ENCODE measurements at regions not wholly inside any gene's neighbourhood (a gene's known extent, or its start where the extent isn't known, plus 50 kb on each side); places are given as distances from the start of the nearest gene placed in this dataset.
A peak's percentile ranks its signal among the peaks of the same experiment; 100 is the strongest.

DNA sequence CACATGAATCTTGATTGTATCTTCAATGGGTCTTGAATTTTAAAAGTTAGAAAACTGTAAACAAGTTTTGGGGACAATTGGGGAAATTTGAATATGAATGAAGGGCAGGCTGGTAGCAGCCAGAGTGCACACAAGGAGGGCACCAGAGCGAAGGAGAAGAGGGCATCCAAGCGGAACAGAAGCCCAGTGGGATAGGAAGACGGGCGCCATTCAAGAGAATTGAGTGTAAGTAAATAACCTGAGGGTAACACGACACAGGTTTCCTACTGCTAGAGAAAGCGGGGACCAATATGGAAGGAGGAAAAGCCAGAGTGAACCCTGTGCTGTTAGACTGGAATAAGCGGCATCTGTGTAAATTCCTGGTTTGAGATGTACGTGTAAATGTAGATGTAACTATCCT is 115.1 kb upstream of the CCL2 start:
- H3K9me3 ChIP-seq (ENCODE audit: insufficient read depth, low read length), result no peaks in the 10 kb centered on the region
- no peak for TF ChIP-seq SUZ12 (IDR thresholded peaks at IDR 0.05; ENCODE audit: extremely low read depth, insufficient read depth, insufficient read length)
- no peak for TF ChIP-seq ZNF274 (IDR thresholded peaks at IDR 0.05; ENCODE audit: low read depth, low read length)
- TF ChIP-seq YY1 (IDR thresholded peaks at IDR 0.05; ENCODE audit: insufficient read depth, insufficient read length), result no peak
- H3K27me3 ChIP-seq (ENCODE audit: insufficient read depth, insufficient read length), result no peaks in the 10 kb centered on the region
- no peak overlapping the region for H3K9ac ChIP-seq (ENCODE audit: insufficient read length, low read depth)
- DNase-seq (ENCODE audit: low read depth, low spot score), result no peak
- no peak overlapping the region for H3K4me3 ChIP-seq (ENCODE audit: insufficient read length, low read depth)
- no peaks in the 10 kb centered on the region for H3K36me3 ChIP-seq (ENCODE audit: insufficient read depth, insufficient read length, low read length)
- H3K4me1 ChIP-seq (ENCODE audit: insufficient read depth, insufficient read length), result peaks cover 3% of the 10 kb centered on the region

DNA sequence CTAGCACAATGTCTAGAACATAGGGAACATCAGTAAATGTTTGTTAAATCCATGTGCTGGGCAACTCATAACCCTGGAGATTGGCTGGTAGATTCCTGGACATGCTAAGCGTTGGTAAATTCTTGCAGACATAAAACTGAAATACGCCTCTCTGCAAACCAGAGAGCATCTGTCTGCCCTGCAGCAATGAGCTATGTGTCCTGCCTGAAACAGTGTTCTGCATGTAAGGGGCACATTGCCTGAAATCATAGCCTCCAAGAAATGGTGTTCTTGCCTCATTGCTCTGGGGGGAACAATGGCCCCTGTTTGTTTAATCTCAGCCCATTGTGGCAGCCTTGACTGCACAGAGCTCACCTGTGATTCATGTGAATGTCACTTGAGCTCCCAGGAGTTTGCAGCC is 113.5 kb upstream of the CCL2 start:
- H3K9ac ChIP-seq (ENCODE audit: insufficient read length, low read depth), result no peak overlapping the region
- no peak for DNase-seq (ENCODE audit: low read depth, low spot score)
- H3K9me3 ChIP-seq (ENCODE audit: insufficient read depth, low read length), result no peaks in the 10 kb centered on the region
- H3K4me1 ChIP-seq (ENCODE audit: insufficient read depth, insufficient read length), result no peaks in the 10 kb centered on the region
- H3K36me3 ChIP-seq (ENCODE audit: insufficient read depth, insufficient read length, low read length), result no peaks in the 10 kb centered on the region
- no peak for TF ChIP-seq ZNF274 (IDR thresholded peaks at IDR 0.05; ENCODE audit: low read depth, low read length)
- no peak for TF ChIP-seq SUZ12 (IDR thresholded peaks at IDR 0.05; ENCODE audit: extremely low read depth, insufficient read depth, insufficient read length)
- no peak for TF ChIP-seq YY1 (IDR thresholded peaks at IDR 0.05; ENCODE audit: insufficient read depth, insufficient read length)
- H3K27me3 ChIP-seq (ENCODE audit: insufficient read depth, insufficient read length), result no peaks in the 10 kb centered on the region
- no peak overlapping the region for H3K4me3 ChIP-seq (ENCODE audit: insufficient read length, low read depth)

DNA sequence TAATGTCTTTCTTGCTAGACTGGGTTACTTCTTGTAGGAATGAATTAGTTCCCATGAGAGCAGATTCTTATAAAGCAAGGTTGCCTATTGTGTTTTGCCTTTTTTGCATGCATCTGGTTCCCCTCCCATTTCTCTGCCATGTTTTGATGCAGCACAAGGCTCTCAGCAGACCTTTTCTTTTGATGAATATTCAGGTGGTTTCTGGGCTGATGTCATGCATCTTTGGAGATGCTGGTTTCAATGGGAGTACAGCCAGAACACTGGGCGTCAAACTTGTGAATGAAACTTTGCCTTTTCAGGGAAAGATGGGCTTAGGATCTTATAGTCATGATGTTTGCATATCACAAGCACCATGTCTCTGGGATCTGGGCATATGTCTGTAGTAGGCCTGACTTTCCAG is 111.7 kb upstream of the CCL2 start:
- no peak for DNase-seq (ENCODE audit: low read depth, low spot score)
- no peaks in the 10 kb centered on the region for H3K27me3 ChIP-seq (ENCODE audit: insufficient read depth, insufficient read length)
- H3K4me3 ChIP-seq (ENCODE audit: insufficient read length, low read depth), result no peak overlapping the region
- TF ChIP-seq ZNF274 (IDR thresholded peaks at IDR 0.05; ENCODE audit: low read depth, low read length) (no peak), YY1 (IDR thresholded peaks at IDR 0.05; ENCODE audit: insufficient read depth, insufficient read length) (no peak), SUZ12 (IDR thresholded peaks at IDR 0.05; ENCODE audit: extremely low read depth, insufficient read depth, insufficient read length) (no peak)
- H3K36me3 ChIP-seq (ENCODE audit: insufficient read depth, insufficient read length, low read length), result no peaks in the 10 kb centered on the region
- H3K9ac ChIP-seq (ENCODE audit: insufficient read length, low read depth), result no peak overlapping the region
- H3K9me3 ChIP-seq (ENCODE audit: insufficient read depth, low read length), result no peaks in the 10 kb centered on the region
- no peaks in the 10 kb centered on the region for H3K4me1 ChIP-seq (ENCODE audit: insufficient read depth, insufficient read length)

DNA sequence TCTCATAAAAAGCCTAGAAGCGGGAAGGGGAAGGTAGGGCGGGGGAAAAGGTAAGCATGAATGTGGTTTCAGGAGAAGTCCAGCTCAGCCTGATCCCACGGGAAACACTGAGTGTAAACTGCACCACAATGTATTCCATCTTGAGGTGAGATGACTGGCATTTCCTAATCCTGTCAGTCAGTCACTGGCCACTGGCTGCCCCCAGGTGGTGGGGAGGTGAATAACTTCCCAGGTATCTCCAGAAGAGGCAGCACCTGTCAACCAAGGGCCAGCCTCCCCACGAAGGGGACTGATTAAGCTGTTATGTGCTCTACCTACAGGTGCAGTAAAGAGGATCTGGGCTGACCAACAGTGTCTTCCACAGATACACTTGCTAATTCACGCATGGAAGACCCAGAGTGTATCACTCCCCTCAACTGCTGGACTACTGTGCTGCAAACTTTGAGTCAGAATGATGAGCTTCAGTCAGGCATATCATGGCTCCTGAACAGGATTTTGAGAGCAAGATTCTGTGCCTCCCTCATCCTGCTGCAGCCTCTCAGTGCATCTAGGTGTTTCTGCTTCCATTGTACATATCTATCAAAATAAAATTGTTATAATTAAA is 108.5 kb upstream of the CCL2 start:
- Histone ChIP-seq H3K36me3 (ENCODE audit: insufficient read depth, insufficient read length, low read length) (no peaks in the 10 kb centered on the region), H3K27me3 (ENCODE audit: insufficient read depth, insufficient read length) (no peaks in the 10 kb centered on the region), H3K9me3 (ENCODE audit: insufficient read depth, low read length) (no peaks in the 10 kb centered on the region), H3K9ac (ENCODE audit: insufficient read length, low read depth) (no peak overlapping the region), H3K4me1 (ENCODE audit: insufficient read depth, insufficient read length) (no peaks in the 10 kb centered on the region), H3K4me3 (ENCODE audit: insufficient read length, low read depth) (no peak overlapping the region)
- DNase-seq (ENCODE audit: low read depth, low spot score), result peak; percentile 32
- TF ChIP-seq SUZ12 (IDR thresholded peaks at IDR 0.05; ENCODE audit: extremely low read depth, insufficient read depth, insufficient read length), result no peak
- no peak for TF ChIP-seq ZNF274 (IDR thresholded peaks at IDR 0.05; ENCODE audit: low read depth, low read length)
- no peak for TF ChIP-seq YY1 (IDR thresholded peaks at IDR 0.05; ENCODE audit: insufficient read depth, insufficient read length)

DNA sequence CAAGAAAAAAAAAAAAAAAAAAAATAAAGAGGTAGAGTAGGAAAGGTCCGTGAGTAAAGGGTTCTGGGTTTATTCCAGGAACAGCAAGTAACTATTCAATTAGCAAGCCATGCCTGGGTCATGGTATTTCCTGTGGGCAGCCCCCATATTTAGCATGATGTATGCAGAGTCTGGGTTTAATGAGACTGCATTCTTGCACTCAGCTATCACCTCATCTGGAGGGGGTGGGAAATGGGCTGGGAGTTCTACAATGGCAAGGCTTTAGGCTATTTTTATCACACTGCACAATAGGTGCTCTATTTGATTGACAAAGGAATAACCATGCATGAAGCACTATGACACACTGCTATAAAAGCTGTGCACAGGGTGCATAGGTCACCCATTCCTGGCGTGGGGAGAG is 104.0 kb upstream of the CCL2 start:
- H3K4me1 ChIP-seq (ENCODE audit: insufficient read depth, insufficient read length), result peaks cover 14% of the 10 kb centered on the region
- no peak overlapping the region for H3K9ac ChIP-seq (ENCODE audit: insufficient read length, low read depth)
- no peak overlapping the region for H3K4me3 ChIP-seq (ENCODE audit: insufficient read length, low read depth)
- no peak for DNase-seq (ENCODE audit: low read depth, low spot score)
- no peaks in the 10 kb centered on the region for H3K36me3 ChIP-seq (ENCODE audit: insufficient read depth, insufficient read length, low read length)
- TF ChIP-seq YY1 (IDR thresholded peaks at IDR 0.05; ENCODE audit: insufficient read depth, insufficient read length) (no peak), SUZ12 (IDR thresholded peaks at IDR 0.05; ENCODE audit: extremely low read depth, insufficient read depth, insufficient read length) (no peak), ZNF274 (IDR thresholded peaks at IDR 0.05; ENCODE audit: low read depth, low read length) (no peak)
- peaks cover 16% of the 10 kb centered on the region for H3K27me3 ChIP-seq (ENCODE audit: insufficient read depth, insufficient read length)
- H3K9me3 ChIP-seq (ENCODE audit: insufficient read depth, low read length), result no peaks in the 10 kb centered on the region

DNA sequence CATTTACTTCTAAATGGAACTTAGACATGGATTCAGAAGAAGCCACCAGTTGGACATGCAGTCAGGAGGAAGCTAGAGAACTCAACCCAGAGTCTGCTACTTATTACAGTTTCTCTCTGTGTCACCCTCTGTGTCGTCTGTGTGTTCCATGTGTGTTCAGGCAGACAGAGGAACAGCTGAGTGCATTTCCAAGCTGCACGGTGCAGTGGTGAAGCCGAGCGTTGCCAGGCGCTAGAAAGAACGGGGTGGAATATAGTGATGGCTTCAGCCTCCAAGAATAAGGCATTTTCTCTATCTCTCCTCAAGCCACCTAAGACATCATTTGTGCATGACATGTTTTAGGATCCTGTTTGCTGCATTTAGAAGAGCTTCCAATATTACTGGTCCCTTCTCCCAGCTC is 101.1 kb upstream of the CCL2 start:
- no peak for TF ChIP-seq YY1 (IDR thresholded peaks at IDR 0.05; ENCODE audit: insufficient read depth, insufficient read length)
- TF ChIP-seq ZNF274 (IDR thresholded peaks at IDR 0.05; ENCODE audit: low read depth, low read length), result no peak
- TF ChIP-seq SUZ12 (IDR thresholded peaks at IDR 0.05; ENCODE audit: extremely low read depth, insufficient read depth, insufficient read length), result no peak
- Histone ChIP-seq H3K9me3 (ENCODE audit: insufficient read depth, low read length) (no peaks in the 10 kb centered on the region), H3K4me1 (ENCODE audit: insufficient read depth, insufficient read length) (peaks cover 16% of the 10 kb centered on the region), H3K9ac (ENCODE audit: insufficient read length, low read depth) (no peak overlapping the region), H3K36me3 (ENCODE audit: insufficient read depth, insufficient read length, low read length) (no peaks in the 10 kb centered on the region), H3K4me3 (ENCODE audit: insufficient read length, low read depth) (no peak overlapping the region), H3K27me3 (ENCODE audit: insufficient read depth, insufficient read length) (peaks cover 19% of the 10 kb centered on the region)
- DNase-seq (ENCODE audit: low read depth, low spot score), result no peak

DNA sequence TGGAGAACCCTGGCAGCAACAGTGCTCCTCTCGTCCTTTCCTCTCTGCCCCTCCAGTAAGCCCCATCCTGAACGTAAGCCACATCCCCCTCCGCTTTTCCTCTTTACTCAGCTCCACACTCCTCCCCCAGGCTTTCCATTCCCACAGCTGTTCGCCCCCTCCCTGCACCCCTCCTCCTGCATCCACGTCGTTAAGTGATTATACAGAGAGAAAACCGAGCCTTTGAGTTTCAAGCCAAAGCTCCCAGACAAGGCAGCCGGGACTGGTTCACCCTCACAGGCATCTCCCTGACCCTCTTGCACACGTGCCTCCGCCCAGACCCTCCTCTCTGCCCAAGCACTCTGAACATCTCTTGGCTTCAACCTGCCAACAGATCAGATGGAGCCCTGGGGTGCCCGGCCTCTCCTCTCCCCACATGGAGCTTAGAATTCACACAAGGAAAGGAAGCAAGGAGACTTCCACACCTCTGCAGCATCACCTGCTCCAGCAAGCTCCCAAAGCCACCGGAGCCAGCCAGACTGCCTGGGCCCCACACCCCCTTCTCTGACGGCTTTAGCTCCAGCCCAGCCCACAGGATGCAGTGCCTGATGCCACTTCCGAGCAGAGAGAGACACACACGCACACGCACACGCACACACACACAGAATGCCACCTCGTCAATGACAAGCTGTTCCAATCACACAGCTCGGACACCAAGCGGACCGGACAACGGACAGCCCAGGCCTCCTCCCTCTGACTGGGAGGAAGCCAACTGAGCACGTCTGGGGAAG is 99.9 kb upstream of the CCL2 start:
- Histone ChIP-seq H3K4me3 (ENCODE audit: insufficient read length, low read depth) (no peak overlapping the region), H3K27me3 (ENCODE audit: insufficient read depth, insufficient read length) (peaks cover 19% of the 10 kb centered on the region), H3K36me3 (ENCODE audit: insufficient read depth, insufficient read length, low read length) (no peaks in the 10 kb centered on the region), H3K4me1 (ENCODE audit: insufficient read depth, insufficient read length) (peaks cover 16% of the 10 kb centered on the region), H3K9me3 (ENCODE audit: insufficient read depth, low read length) (no peaks in the 10 kb centered on the region), H3K9ac (ENCODE audit: insufficient read length, low read depth) (no peak overlapping the region)
- DNase-seq (ENCODE audit: low read depth, low spot score), result no peak
- no peak for TF ChIP-seq YY1 (IDR thresholded peaks at IDR 0.05; ENCODE audit: insufficient read depth, insufficient read length)
- TF ChIP-seq ZNF274 (IDR thresholded peaks at IDR 0.05; ENCODE audit: low read depth, low read length), result no peak
- no peak for TF ChIP-seq SUZ12 (IDR thresholded peaks at IDR 0.05; ENCODE audit: extremely low read depth, insufficient read depth, insufficient read length)
